CD4-positive, alpha-beta T cell (primary cell): ENCODE measurements at regions not wholly inside any gene's neighbourhood (a gene's known extent, or its start where the extent isn't known, plus 50 kb on each side); places are given as distances from the start of the nearest gene placed in this dataset.

Experiments used
- ATAC-seq: fragments of 200-7000 bp; cut with Tn5 transposase; one replicate; pipeline ENCODE4 v1.10.0; 2022; ENCODE audit warnings: mild to moderate bottlenecking; ENCODE audit not compliant: poor library complexity
- CTCF ChIA-PET: fragments of 350-600 bp; sonication (Branson Sonifier 250); formaldehyde crosslinking; loops from one replicate; lab custom pipeline; 2021; ENCODE audit warnings: antibody characterized with exemption, inconsistent platforms; lab: Charles Lee
- POLR2A ChIA-PET: fragments of 350-600 bp; sonication (Branson Sonifier 250); formaldehyde crosslinking; loops from one replicate; lab custom pipeline; 2021; ENCODE audit warnings: antibody characterized with exemption, inconsistent platforms; lab: Charles Lee
- DNase-seq, 14 experiments: peaks; one replicate each; pipeline ENCODE4 v3.0.0-alpha.2; 2013 to 2020; ENCODE audit warnings: mixed read lengths in 2 of 14
- H3K27ac ChIP-seq, 2 donors: one replicate each; pipeline versions ENCODE4 v1.5.1 to v1.7.0; 2013; ENCODE audit warnings: low read length in 2 of 2, low read depth in 1 of 2, mild to moderate bottlenecking in 1 of 2
- H3K27me3 ChIP-seq, 2 experiments: 1 replicate in 1 of 2; 2 replicates in 1 of 2; pipeline versions ENCODE4 v1.6.1 to v1.7.0; 2013; ENCODE audit warnings: low read length in 2 of 2, control low read depth in 1 of 2, mild to moderate bottlenecking in 1 of 2, moderate library complexity in 1 of 2; ENCODE audit not compliant: insufficient read depth in 2 of 2, control insufficient read depth in 1 of 2
- H3K36me3 ChIP-seq: one replicate; pipeline ENCODE4 v1.6.1; 2013; ENCODE audit warnings: low read length, control low read depth; ENCODE audit not compliant: insufficient read depth
- H3K4me1 ChIP-seq: one replicate; pipeline ENCODE4 v1.6.1; 2013; ENCODE audit warnings: low read length, control low read depth; ENCODE audit not compliant: insufficient read depth
- H3K4me3 ChIP-seq: one replicate; pipeline ENCODE4 v1.5.1; 2013; ENCODE audit warnings: mild to moderate bottlenecking, low read length, moderate library complexity
- H3K9me3 ChIP-seq, 2 experiments: 1 replicate in 1 of 2; 2 replicates in 1 of 2; pipeline versions ENCODE4 v1.6.1 to v1.7.0; 2013; ENCODE audit warnings: low read length in 2 of 2, mild to moderate bottlenecking in 2 of 2, control low read depth in 1 of 2, moderate library complexity in 1 of 2; ENCODE audit not compliant: control insufficient read depth in 1 of 2, insufficient read depth in 1 of 2
- H3K27ac Mint-ChIP-seq: one replicate; pipeline ENCODE4 v1.8.0; 2020; ENCODE audit warnings: mixed read lengths
- H3K27me3 Mint-ChIP-seq: one replicate; pipeline ENCODE4 v1.8.0; 2021; ENCODE audit warnings: mixed read lengths
- H3K36me3 Mint-ChIP-seq: one replicate; pipeline ENCODE4 v1.8.0; 2021; ENCODE audit warnings: low read depth, mixed read lengths
- H3K4me1 Mint-ChIP-seq: one replicate; pipeline ENCODE4 v1.8.0; 2021; ENCODE audit warnings: low read depth, mixed read lengths
- H3K4me3 Mint-ChIP-seq: one replicate; pipeline ENCODE4 v1.8.0; 2020; ENCODE audit warnings: mild to moderate bottlenecking, mixed read lengths
- H3K9me3 Mint-ChIP-seq: one replicate; pipeline ENCODE4 v1.8.0; 2020; ENCODE audit warnings: mixed read lengths
- intact Hi-C, 2 experiments: fragments of 100-400 bp; cut with DNase I in 1 of 2; cut with micrococcal nuclease in 1 of 2; formaldehyde crosslinking; loops; one replicate each; pipeline versions ENCODE4 v1.15.1 to v1.9.0; 2023 to 2025; cut with DNase I, micrococcal nuclease
- TF ChIP-seq, protein P1 (sequence below): fragments of 200-600 bp; IDR thresholded peaks from one replicate; pipeline ENCODE4 v1.8.0; 2022; ENCODE audit warnings: antibody characterized with exemption, mild to moderate bottlenecking

DNA sequence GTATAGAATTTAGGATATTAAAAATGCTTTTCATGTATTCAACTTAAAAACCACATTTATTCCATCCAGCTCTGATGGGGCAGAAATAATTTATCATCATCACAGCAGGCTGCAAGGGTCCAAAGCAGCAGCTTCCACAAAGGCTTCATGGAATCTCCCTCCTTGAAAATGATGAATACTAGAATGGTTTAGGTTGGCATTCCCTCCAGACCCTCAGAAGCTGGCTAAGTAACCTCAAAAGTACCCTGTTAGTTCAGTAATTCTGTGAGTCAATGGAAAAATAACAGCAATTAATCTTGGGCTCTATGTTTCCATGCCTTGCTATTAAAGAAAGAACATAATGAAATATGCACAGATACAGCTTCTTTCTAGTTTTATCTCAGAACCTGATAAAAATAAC lies 594.9 kb upstream of the DIPK2B start:
- Mint-ChIP-seq H3K27me3 (no peaks in the 10 kb centered on the region), H3K27ac (peak overlapping the region; percentile 22), H3K4me3 (no peak overlapping the region), H3K36me3 (no peaks in the 10 kb centered on the region), H3K9me3 (no peaks in the 10 kb centered on the region), H3K4me1 (peaks cover 49% of the 10 kb centered on the region)
- intact Hi-C loops = loop anchor here in 1 of 2 experiments (5.0 kb wide), 1 partner anchor 33 kb away; no protein-coding TSS in a partner anchor
- POLR2A ChIA-PET = no interaction called here
- Histone ChIP-seq H3K27ac (no peak overlapping the region), H3K36me3 (no peaks in the 10 kb centered on the region), H3K9me3 (no peaks in the 10 kb centered on the region), H3K4me1 (peaks cover 19% of the 10 kb centered on the region), H3K4me3 (no peak overlapping the region), H3K27me3 (no peaks in the 10 kb centered on the region)
- CTCF ChIA-PET = no interaction called here
- TF ChIP-seq, protein P1, sequence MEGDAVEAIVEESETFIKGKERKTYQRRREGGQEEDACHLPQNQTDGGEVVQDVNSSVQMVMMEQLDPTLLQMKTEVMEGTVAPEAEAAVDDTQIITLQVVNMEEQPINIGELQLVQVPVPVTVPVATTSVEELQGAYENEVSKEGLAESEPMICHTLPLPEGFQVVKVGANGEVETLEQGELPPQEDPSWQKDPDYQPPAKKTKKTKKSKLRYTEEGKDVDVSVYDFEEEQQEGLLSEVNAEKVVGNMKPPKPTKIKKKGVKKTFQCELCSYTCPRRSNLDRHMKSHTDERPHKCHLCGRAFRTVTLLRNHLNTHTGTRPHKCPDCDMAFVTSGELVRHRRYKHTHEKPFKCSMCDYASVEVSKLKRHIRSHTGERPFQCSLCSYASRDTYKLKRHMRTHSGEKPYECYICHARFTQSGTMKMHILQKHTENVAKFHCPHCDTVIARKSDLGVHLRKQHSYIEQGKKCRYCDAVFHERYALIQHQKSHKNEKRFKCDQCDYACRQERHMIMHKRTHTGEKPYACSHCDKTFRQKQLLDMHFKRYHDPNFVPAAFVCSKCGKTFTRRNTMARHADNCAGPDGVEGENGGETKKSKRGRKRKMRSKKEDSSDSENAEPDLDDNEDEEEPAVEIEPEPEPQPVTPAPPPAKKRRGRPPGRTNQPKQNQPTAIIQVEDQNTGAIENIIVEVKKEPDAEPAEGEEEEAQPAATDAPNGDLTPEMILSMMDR = no peak
- ATAC-seq (no peak), DNase-seq (no peak)

DNA sequence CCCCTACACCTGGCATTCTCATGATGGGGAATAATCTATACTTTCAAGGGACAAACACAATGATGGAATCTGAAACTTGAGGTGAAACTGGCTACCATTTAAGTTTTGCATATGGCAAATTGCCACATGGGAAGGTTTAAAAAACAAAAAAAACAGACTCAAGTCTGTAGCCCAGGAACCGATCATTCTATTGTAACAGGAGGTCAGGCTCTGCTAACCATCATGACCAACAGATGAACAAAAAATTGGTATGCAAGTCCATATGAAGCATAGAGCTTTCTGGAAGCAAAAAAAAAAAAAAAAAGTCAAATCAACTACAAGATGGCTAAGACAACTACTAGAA lies 594.3 kb upstream of the DIPK2B start:
- no peaks in the 10 kb centered on the region for H3K36me3 Mint-ChIP-seq
- Histone ChIP-seq H3K4me3 (no peak overlapping the region), H3K9me3 (no peaks in the 10 kb centered on the region), H3K27me3 (no peaks in the 10 kb centered on the region), H3K36me3 (no peaks in the 10 kb centered on the region), H3K27ac (no peak overlapping the region), H3K4me1 (peaks cover 23% of the 10 kb centered on the region)
- H3K9me3 Mint-ChIP-seq = no peaks in the 10 kb centered on the region
- intact Hi-C loops = loop anchor here in 1 of 2 experiments (5.0 kb wide), 1 partner anchor 33 kb away; no protein-coding TSS in a partner anchor
- ATAC-seq = no peak
- ChIA-PET CTCF (no interaction called here), POLR2A (interaction anchor here (1.2 kb wide), 1 partner anchor 24 kb away, joined by 3 read pairs; no protein-coding TSS in a partner anchor)
- no peaks in the 10 kb centered on the region for H3K27me3 Mint-ChIP-seq
- H3K4me1 Mint-ChIP-seq = peaks cover 47% of the 10 kb centered on the region
- no peak for DNase-seq
- H3K4me3 Mint-ChIP-seq = no peak overlapping the region
- H3K27ac Mint-ChIP-seq = no peak overlapping the region
- TF ChIP-seq, protein P1 = no peak

DNA sequence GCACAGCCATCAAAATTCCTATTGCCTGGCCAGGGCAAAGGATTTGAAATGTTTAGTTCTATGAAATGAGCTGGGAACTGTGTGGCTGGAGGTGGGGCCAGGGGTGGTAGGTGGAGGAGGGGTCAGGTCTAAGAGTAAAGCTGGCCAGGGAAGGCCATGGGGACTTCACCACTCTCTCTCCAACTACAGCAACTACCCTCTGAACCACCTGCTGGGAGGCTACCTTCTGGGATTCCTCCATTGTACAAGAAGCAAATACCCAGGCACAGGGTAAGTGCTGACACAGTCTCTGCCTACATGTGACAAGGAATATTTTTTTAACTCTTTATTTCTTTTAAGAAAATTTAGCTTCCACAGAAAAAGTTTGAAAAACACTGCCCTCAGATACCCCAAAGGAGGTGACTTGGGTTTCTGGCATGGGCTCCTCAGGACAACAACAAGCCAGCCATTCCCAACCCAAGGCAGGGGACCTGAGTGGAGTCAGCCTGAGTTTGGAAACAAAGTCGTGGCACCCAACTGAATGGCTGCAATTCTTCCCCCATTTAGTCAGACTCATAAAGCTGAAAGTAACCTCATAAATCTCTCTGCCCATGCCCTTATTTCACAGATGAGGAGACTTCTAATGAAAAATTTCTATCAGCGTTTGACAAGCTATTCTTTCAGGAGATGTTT lies 593.8 kb upstream of the DIPK2B start:
- ChIA-PET CTCF (interaction anchor here (1.1 kb wide), 1 partner anchor 28 kb away, joined by 3 read pairs; no protein-coding TSS in a partner anchor), POLR2A (interaction anchor here (1.2 to 1.3 kb wide), 2 partner anchors 12 to 23 kb away, joined by 3 to 5 read pairs; no protein-coding TSS in a partner anchor)
- Mint-ChIP-seq H3K36me3 (no peaks in the 10 kb centered on the region), H3K9me3 (no peaks in the 10 kb centered on the region), H3K27ac (no peak overlapping the region), H3K27me3 (no peaks in the 10 kb centered on the region), H3K4me3 (no peak overlapping the region), H3K4me1 (peaks cover 42% of the 10 kb centered on the region)
- H3K9me3 ChIP-seq = no peaks in the 10 kb centered on the region
- H3K27me3 ChIP-seq = no peaks in the 10 kb centered on the region
- no peak overlapping the region for H3K4me3 ChIP-seq
- DNase-seq (no peak), ATAC-seq (no peak)
- TF ChIP-seq, protein P1 = no peak
- peaks cover 20% of the 10 kb centered on the region for H3K4me1 ChIP-seq
- H3K27ac ChIP-seq = no peak overlapping the region
- intact Hi-C loops = no loop called here
- no peaks in the 10 kb centered on the region for H3K36me3 ChIP-seq
